OCI-LY1 (cell line): ENCODE measurements at regions not wholly inside any gene's neighbourhood (a gene's known extent, or its start where the extent isn't known, plus 50 kb on each side); places are given as distances from the start of the nearest gene placed in this dataset.

Experiments
- EZH2 ChIP-seq: fragments of 200-600 bp; sonication (generic), shearing (Covaris generic); IDR thresholded peaks from 2 replicates; pipeline ENCODE4 v1.8.0; 2017; ENCODE audit warnings: borderline replicate concordance, mixed run types, mild to moderate bottlenecking, antibody characterized with exemption, low read length, moderate library complexity, mixed read lengths
- TF ChIP-seq, protein P1 (sequence below): fragments of 200-600 bp; sonication (generic), shearing (Covaris generic); IDR thresholded peaks from 2 replicates; pipeline ENCODE4 v1.5.1; 2017; ENCODE audit warnings: mild to moderate bottlenecking, antibody characterized with exemption, low read length, moderate library complexity, mixed read lengths

DNA sequence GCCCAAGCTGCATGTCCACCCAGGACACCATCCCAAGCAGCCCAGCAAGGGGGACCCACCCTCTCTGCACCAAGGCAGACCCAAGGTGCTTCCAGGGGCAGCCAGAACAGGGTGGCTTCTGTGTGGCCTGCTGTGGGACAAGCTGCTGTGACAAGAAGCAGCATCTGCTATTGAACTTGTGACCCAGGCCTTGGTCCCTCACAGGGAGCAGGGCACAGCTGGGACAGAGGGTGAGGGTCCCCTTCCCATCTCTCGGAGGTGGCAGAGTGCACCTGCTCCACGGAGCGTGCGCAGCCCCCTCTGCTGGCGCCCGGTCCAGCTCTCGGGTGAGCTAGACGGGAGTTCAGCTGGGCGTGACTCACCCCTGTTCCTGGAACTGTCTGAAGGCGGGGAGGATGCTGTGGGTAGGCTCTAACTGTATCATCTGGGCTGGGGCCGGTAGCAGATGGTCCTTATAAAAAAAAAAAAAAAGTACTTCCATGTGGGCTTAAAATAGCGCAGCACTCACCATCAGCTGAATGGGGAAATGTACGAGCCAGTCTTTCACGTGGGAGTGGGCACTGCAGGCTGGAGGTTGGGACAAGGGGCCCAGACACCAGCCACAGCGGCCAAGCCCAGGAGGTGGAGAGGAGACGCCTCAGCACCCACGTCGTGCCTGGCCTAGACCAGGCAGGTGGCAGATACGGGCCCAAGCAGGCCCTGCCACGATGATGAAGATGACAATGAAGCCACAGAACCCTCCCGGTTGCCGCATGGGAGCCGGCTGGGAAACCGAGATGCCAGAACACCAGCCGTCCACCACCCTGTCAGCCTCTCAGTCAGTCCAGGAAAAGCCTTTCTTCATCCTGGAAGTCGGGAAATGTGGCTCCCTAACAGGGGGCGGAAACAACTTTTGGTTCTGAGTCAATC, 136.8 kb upstream of the ID2 start:
- no peak for TF ChIP-seq EZH2
- TF ChIP-seq, protein P1, sequence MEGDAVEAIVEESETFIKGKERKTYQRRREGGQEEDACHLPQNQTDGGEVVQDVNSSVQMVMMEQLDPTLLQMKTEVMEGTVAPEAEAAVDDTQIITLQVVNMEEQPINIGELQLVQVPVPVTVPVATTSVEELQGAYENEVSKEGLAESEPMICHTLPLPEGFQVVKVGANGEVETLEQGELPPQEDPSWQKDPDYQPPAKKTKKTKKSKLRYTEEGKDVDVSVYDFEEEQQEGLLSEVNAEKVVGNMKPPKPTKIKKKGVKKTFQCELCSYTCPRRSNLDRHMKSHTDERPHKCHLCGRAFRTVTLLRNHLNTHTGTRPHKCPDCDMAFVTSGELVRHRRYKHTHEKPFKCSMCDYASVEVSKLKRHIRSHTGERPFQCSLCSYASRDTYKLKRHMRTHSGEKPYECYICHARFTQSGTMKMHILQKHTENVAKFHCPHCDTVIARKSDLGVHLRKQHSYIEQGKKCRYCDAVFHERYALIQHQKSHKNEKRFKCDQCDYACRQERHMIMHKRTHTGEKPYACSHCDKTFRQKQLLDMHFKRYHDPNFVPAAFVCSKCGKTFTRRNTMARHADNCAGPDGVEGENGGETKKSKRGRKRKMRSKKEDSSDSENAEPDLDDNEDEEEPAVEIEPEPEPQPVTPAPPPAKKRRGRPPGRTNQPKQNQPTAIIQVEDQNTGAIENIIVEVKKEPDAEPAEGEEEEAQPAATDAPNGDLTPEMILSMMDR: peak; percentile 69
